Erythroblast (primary cell): ENCODE measurements at regions not wholly inside any gene's neighbourhood (a gene's known extent, or its start where the extent isn't known, plus 50 kb on each side); places are given as distances from the start of the nearest gene placed in this dataset.

Source experiments
- GATA1 ChIP-seq: IDR thresholded peaks from 2 replicates; pipeline ENCODE4 v1.6.1; 2011; ENCODE audit warnings: low read depth, mild to moderate bottlenecking, control low read depth, low read length, moderate library complexity
- POLR2A ChIP-seq: IDR thresholded peaks from 2 replicates; pipeline ENCODE4 v1.6.1; 2011; ENCODE audit warnings: mild to moderate bottlenecking, low read length

DNA sequence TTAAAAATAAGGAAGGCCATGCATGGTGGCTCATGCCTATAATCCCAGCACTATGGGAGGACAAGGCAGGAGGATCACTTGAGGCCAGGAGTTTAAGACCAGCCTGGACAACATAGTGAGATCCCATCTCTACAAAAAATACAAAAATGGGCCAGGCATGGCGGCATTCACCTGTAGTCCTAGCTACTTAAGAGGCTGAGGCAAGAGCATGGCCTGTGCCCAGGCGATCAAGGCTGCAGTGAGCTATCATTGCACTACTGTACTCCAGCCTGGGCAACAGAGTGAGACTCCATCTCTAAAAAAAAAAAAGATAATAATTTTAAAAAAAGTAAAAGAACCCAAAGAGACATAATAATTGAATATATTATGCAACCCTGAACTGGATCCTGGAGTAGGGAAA, 83.6 kb upstream of the ZNF423 start:
- TF ChIP-seq POLR2A (no peak), GATA1 (no peak)
